HG03558 (cell line): ENCODE measurements at regions not wholly inside any gene's neighbourhood (a gene's known extent, or its start where the extent isn't known, plus 50 kb on each side); places are given as distances from the start of the nearest gene placed in this dataset.
"Not testable (repeated sequence)": the region's sequence is repeated elsewhere in the genome, so short reads cannot be mapped to it uniquely, and the experiment has no call there.

Experiments
- ATAC-seq: cut with Tn5 transposase; IDR thresholded peaks from one replicate; pipeline ENCODE4 v1.9.1; 2021; ENCODE audit warnings: moderate number of reproducible peaks; ENCODE audit not compliant: unreplicated experiment; ENCODE audit errors: extremely low read depth

DNA sequence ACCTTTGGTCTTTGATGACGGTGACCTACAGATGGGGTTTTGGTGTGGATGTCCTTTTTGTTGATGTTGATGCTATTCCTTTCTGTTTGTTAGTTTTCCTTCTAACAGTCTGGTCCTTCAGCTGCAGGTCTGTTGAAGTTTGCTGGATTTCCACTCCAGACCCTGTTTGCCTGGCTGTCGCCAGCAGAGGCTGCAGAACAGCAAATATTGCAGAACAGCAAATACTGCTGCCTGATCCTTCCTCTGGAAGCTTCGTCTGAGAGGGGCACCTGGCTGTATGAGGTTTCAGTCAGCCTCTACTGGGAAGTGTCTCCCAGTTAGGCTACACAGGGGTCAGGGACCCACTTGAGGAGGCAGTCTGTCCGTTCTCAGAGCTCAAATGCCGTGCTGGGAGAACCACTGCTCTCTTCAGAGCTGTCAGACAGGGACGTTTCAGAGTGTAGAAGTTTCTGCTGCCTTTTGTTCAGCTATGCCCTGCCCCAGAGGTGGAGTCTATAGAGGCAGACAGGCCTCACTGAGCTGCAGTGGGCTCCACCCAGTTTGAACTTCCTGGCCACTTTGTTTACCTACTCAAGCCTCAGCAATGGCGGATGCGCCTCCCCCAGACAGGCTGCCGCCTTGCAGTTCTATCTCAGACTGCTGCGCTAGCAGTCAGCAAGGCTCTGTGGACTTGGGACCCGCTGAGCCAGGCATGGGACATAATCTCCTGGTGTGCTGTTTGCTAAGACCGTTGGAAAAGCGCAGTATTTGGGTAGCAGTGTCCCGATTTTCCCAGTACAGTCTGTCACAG is 156.4 kb upstream of the NR3C2 start:
- ATAC-seq, result not testable (repeated sequence)

DNA sequence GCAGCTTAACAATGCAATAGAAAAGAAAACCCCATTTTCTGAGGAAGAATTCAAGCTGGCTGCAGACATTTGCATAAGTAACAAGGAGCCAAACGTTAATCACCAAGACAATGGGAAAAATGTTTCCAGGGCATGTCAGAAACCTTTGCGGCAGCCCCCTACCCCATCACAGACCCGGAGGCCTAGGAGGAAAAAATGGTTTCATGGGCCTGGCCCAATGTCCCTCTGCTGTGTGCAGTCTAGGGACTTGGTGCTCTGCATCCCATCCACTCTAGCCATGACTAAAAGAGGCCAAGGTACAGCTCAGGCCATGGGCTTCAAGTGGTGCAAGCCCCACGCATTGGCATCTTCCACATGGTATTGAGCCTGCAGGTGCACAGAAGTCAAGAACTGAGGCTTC is 147.0 kb upstream of the NR3C2 start:
- ATAC-seq, result no peak

DNA sequence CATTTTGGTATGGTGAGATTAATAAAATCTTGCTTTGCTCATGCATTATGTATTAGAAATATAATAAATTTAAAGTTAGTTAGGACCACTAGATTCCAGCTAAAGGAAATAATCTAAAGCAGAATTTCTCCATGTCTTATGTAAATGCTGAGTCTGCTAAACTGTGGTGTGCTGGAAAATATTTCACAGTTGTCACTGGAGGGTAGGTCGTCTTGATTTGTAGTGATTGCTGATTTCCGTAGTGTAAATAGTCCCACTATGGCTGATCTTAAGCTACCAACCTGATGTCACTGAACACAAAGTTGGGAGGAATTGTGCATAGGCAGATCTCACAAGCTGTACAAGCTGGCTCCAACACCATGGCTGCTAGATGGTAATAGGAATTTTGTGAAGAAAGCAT is 133.4 kb upstream of the NR3C2 start:
- no peak for ATAC-seq

DNA sequence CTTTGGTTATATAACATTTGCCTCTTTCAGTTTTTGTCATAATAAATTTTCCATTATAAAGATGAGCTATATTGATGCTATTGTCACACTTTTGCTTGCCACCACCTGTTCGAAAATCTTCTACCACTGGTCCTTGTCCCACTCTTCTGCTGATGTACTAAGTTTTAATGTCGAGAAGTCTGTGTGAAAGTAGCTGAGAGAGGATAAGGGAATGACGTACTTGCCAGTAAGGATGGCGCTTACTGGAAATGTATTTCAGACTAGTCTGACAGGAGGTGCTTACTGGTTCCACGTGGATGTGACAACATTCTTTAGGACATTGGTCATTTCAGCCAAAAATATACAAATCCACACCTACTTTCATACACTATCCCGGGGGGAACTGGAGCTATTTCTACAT is 132.7 kb upstream of the NR3C2 start:
- no peak for ATAC-seq

DNA sequence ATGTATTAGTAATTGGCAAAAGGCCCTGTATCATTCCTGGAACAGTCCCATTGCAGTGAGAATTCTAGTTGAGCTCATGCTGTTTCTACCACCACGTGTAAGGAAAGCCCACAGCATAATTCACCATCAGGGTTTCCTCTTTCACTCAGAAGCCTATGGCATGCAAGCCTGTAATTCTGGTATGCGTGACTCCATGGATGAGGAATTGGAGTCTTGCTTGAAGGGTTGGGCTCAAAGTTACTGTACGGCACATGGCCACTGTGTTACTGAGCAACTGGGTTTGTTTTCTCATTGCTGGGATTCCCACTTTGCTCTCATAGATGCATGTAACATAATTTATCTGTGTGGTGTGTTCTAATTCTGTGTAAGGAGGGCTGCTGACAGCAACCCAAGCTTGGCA is 132.3 kb upstream of the NR3C2 start:
- ATAC-seq, result no peak

DNA sequence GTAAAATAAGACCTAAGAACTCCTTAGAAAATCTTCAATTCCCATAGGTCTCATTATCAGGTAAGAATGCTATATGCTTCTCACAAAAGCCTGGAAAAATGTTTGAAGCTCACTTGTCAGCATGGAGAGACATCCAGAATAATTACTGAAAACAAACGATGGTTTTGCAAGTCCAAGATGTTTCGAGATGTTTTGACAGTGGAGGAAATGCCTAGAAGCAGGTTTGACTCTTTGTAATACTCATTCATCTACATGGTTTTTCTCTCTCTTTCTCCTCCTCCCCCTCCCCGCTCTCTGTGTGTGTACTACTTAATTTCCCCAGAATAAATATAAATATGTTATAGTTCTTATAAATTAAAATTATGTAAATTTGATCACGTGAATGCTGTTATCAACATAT is 131.9 kb upstream of the NR3C2 start:
- no peak for ATAC-seq

DNA sequence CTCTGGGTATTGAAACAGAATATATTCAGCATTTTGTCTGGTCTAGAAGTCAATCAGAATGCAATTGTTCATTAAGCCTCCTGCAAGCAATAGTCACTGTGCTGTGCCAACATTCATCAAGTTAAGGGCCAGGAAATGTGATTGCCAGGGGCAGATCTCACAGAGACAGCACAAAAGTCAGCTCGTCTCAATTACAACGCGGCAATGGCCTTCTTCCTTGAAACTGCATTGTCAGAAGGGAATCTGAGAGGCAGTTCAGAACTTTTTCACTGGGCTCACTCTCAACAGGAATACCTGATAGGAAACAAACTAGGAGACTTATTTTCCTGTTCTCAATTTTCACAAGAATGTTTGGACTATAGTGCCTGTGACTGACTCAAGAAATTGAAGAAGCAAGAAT is 131.1 kb upstream of the NR3C2 start:
- no peak for ATAC-seq

DNA sequence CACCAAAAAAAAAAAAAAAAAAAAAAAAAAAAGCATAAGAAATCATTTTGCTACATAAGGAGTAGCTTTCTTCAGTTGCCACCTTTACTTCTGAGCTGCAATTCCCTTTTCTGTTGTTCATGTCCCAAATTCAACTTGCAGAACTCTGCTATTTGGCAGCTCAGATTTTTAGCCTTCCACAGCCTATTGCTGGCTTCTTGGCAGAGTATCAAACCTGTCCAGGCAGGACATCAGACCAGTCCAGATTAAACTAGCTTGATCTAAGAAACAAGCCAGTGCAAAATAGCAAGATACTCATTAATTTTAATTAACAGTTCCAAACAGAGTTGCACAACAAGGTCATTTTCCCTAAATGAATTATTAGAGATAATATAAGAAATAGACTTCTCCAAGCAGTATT is 123.6 kb upstream of the NR3C2 start:
- ATAC-seq, result no peak

DNA sequence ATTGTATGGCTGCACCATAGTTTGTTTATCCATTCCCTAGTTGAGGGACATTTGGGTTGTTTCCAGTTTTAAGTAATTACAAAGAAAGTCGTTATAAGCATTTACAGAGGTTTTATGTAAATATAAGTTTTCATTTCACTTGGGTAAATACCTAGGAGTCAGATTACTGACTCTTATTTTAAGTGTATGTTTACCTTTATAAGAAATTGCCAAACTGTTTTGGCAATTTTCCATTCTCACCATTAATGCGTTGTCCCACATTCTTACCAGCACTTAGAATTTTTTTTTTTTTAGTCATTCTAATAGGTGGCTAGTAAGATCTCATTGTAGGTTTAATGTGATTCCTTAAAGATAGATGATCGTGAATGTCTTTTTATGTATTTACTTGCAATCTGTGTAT is 121.5 kb upstream of the NR3C2 start:
- ATAC-seq, result no peak

DNA sequence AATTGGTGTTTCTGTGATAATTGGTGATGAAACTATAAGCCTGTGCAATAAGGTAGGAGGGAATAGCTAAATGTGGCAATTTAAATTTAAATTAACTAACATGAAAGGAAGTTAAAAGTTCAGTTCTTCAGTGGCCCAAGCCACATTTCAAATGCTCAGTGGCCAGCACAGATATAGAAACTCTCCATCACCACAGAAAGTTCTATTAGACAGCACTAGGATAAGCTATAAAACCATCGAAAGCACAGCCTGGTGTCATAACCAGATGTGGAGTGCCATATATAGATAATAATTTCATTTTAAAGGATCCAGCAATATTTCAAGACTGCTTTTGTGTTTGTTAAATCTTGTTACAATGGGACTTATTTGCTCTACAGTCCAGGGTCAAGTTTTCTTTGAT is 119.3 kb upstream of the NR3C2 start:
- no peak for ATAC-seq

DNA sequence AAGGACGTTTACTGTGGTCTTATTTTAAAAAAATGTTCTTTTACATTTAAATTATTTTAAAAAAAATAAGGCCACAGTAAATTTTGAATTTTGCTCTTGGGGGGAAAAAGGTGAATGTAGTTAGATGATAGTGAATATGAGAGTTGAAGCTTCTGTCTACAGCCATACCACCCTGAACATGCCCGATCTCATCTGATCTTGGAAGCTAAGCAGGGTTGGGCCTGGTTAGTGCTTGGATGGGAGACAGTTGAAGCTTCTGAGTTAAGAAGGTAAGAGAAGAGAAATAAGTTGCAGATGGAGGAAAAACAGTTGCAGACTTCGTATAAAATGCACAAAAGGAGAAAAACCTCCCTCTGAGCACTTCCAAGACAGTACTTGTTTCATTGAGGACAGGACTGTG is 115.6 kb upstream of the NR3C2 start:
- no peak for ATAC-seq

DNA sequence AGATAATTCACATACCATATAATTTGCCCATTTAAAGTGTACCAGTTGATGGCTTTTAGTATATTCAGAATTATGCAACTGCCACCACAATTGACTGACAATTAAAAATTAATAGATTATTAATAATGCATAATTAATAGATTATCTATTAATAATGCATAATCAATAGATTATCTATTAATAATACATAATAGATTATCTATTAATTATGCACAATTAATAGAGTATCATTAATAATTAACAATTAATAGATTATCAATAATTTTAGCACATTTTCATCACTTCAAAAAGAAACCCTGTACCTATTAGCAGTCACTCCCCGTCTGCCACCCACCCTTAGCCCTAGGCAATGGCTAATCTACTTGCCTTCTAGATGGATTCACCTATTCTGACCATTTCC is 108.6 kb upstream of the NR3C2 start:
- no peak for ATAC-seq

DNA sequence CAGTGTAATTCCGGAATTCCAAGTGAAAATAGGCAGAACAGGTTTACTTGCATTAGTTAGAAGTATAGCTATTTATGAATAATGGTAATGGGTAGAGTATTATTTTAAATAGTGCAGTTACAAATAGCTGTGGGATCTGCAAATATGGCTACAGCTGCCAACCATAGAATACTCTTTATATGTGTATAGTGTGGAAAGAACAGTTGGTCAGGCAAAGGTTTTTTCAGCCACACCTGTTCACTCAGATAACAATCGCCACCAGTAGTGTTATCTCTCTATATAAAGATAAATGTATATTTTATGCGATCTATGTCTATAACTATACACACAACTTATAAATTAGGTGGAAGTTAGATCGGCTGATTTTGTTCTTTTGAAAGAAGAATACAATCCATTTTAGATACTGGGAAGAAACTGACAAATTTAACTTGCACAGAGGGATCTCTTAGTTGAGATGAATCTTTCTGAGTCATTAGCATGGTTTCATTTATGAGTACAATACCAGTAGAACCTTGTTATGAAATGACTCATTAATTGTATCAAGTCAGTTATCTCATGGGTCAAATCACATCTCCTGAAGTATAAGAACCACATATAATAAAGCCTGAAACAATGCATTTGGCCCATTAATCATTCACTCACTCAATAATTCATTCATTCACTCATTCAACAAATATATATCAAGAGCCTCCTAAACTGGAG is 100.9 kb upstream of the NR3C2 start:
- ATAC-seq, result no peak

DNA sequence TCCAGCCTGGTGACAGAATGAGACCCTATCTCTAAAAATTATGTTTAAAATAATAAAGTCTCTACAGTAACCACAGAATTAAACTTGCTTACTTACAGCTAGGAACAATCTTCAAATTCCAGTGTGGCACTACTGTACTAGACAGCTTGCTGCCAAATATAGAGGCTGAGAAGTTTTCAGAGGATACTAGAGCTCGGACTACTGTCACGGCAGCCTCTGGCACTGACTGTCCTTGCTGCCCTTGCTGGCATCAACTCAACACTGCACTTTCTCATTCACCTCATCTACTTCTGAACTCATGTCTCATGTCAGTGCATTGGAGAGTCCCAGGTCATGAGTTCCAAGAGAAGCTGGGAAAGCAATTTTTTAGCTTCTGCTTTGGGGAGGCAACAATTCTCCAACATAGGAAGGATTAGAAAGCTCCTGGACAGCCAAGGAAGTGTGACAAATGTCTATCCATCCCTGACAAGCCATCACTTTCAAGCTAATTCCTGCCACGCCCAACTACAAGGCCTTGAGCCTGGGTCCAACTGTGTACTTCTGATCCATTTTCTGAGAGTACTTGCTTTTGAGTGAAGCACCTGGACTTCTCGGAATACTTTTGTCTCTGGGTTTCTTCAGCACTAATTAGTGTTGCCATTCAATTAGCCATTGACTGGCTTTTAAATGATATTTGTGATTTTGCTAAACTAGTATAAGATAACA is 98.6 kb upstream of the NR3C2 start:
- no peak for ATAC-seq

DNA sequence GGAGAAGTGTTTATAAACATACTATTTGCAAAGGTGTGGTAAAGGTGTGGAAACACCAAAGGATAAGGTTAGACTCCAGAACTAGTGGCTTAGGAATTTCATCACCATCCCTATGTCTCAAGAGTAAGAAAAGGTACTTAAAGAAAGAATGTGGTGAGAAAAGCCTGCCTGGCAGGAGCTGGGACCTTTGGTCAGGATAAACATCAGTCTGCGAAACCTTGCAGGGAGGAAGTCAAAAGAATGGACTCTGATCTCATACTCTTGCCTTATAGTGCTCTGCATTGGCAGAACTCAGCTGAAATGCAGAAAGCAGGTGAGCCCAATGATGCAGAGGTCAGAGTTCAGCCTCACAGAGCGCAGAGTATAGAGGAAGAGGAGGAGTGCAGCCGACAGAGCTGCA is 97.2 kb upstream of the NR3C2 start:
- no peak for ATAC-seq

DNA sequence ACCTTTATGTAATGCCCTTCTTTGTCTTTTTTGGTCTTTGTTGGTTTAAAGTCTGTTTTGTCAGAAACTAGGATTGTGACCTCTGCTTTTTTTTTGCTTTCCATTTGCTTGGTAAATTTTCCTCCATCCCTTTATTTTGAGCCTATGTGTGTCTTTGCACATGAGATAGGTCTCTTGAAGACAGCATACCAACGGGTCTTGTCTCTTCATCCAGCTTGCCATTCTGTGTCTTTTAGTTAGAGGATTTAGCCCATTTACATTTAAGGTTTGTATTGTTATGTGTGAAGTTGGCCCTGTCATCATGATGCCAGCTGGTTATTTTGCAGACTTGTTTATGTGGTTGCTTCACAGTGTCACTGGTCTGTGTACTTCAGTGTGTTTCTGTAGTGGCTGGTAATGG is 91.6 kb upstream of the NR3C2 start:
- ATAC-seq, result not testable (repeated sequence)

DNA sequence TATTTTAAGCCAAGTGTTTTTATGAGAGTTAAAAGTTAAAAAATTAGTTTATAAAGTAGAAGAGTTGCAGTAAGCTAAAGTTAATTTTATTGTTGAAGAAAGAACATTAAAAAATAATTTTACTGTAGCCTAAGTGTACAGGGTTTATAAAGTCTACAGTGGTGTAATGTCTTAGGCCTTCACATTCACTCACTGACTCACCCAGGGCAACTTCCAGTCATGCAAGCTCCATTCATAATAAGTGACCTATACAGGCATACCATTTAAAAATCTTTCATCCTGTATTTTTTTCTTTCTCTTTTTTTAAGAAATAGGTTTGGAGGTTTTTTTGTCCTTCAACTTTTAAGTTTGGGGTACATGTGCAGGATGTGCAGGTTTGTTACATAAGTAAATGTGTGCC is 87.9 kb upstream of the NR3C2 start:
- no peak for ATAC-seq

DNA sequence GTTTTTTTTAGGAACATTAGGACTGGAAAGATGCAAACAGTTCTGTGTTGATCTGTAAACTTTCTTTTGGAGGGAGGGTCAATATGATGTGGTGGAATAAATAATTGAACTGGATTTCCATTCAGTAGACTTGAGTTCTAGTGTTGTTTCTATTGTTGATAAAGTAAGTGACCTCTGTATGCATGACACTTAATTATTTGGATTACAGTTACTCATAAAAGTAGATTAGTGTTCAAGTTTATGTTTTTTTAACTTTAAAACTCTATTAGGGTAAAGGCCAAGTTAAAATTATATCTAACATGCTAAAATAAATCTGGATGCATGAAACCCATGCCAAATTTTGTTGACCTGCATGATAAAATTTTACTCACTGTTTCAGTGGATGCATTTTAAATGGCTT is 85.4 kb upstream of the NR3C2 start:
- ATAC-seq, result no peak

DNA sequence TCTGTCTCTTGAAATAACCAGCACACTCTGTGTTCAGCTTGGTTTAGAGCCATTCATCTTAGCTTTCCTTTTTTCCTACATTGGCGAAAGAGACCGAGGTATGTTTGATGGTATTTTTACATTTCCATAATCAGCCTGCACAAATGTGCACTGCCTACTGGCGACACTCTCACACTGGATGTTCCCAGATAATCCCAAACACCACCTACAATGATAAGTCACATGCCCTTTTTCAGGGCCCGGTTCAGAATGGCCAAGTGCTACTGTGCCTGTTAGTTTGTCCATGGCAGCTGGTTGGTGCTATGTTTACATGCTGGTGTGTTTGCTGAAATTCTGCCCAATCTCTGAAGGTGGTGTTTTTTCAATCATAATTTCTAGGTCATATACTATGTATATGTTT is 80.8 kb upstream of the NR3C2 start:
- ATAC-seq, result no peak

DNA sequence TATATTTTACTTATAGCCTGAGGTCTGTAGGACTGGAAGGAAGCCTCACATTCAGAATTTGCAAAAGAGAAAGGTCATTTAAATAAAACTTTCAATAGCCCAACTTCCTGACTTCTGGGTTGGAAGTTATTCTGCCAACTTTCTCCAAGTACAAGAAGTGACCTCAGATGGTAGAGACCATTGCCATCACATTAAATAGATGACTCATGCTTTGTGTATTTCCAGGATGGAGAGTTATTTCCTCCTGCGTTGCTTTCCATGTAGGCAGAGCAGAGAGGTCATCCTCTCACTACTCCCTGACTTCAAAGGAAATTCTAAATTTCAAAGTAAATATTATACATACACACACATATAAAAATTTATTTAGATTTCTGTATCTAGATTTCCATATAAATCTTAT is 73.0 kb upstream of the NR3C2 start:
- no peak for ATAC-seq

DNA sequence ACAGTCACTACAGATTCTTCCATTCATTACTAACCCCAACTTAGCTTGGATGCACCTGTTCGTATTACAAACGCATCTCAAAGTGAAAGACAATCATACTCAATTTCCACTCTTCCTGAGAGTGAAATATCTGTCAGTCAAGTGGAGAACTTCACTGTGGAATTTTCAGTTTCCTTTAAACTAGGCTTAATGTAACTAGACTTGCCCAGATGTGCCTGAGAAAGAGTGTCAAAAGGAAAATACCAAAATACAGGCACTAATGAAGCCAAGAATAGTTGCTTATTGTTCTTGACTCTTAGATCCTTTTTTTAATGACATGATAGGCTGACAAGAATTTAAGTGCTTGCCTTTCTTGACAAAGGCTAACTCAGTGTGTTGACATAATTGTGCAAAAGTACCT is 72.4 kb upstream of the NR3C2 start:
- no peak for ATAC-seq
